GM12878 (cell line): ENCODE measurements at regions not wholly inside any gene's neighbourhood (a gene's known extent, or its start where the extent isn't known, plus 50 kb on each side); places are given as distances from the start of the nearest gene placed in this dataset.

Source experiments
- ATAC-seq: fragments of 200-7000 bp; cut with Tn5 transposase; 3 replicates; pipeline ENCODE4 v1.9.1; 2020; ENCODE audit warnings: mild to moderate bottlenecking, moderate library complexity
- BruUV-seq: library from RNA; stranded (reverse); fragments of 400-500 nt; replicated peaks from 2 replicates; lab custom pipeline; 2021; lab: Mats Ljungman, UMichigan
- CTCF ChIA-PET: fragments of 300-600 bp; sonication (Branson Sonifier 250); formaldehyde crosslinking; extraction: SDS; loops from one replicate; lab custom pipeline; 2021; ENCODE audit warnings: inconsistent platforms; lab: Yijun Ruan, JAX
- POLR2A ChIA-PET: fragments of 350-600 bp; formaldehyde crosslinking; extraction: SDS; loops from one replicate; lab custom pipeline; 2021; ENCODE audit warnings: inconsistent platforms; lab: Charles Lee
- RAD21 ChIA-PET: fragments of 300-600 bp; sonication (Branson Sonifier 250); formaldehyde crosslinking; loops from one replicate; lab custom pipeline; 2023; ENCODE audit warnings: antibody characterized with exemption; ENCODE audit not compliant: unreplicated experiment; lab: Charles Lee
- SMC1A ChIA-PET: fragments of 300-600 bp; sonication (Branson Sonifier 250); formaldehyde crosslinking; loops from one replicate; lab custom pipeline; 2023; ENCODE audit not compliant: unreplicated experiment, uncharacterized antibody; lab: Charles Lee
- DNase-seq: peaks from one replicate; pipeline ENCODE4 v3.0.0-alpha.2; 2011; ENCODE audit warnings: low read depth, low spot score
- FAIRE-seq: peaks from 3 replicates; lab custom pipeline; 2011; peaks lifted over from hg19 to GRCh38; lab: Jason Lieb, UNC
- H2AFZ ChIP-seq: 2 replicates; pipeline ENCODE4 v1.6.0; 2011; ENCODE audit warnings: low read depth, low read length, control low read depth; ENCODE audit not compliant: control insufficient read depth
- H3K27ac ChIP-seq: 2 replicates; pipeline ENCODE4 v1.5.1; 2011; ENCODE audit warnings: control low read depth; ENCODE audit not compliant: control insufficient read depth, insufficient read depth
- H3K27me3 ChIP-seq, 2 experiments: replicated peaks in 1 of 2; 2 replicates each; pipeline versions ENCODE4 v1.6.0 to v1.6.1; 2011; ENCODE audit warnings: low read length in 1 of 2; ENCODE audit not compliant: control insufficient read depth in 2 of 2, insufficient read depth in 2 of 2
- H3K36me3 ChIP-seq, 2 experiments: 2 replicates each; pipeline ENCODE4 v1.5.1; 2011; ENCODE audit warnings: low read length in 1 of 2; ENCODE audit not compliant: control insufficient read depth in 2 of 2, insufficient read depth in 2 of 2
- H3K4me1 ChIP-seq: 2 replicates; pipeline ENCODE4 v1.6.1; 2011; ENCODE audit warnings: mild to moderate bottlenecking, low read length, moderate library complexity, mixed read lengths; ENCODE audit not compliant: control insufficient read depth, insufficient read depth
- H3K4me2 ChIP-seq: 2 replicates; pipeline ENCODE4 v1.6.0; 2011; ENCODE audit warnings: control low read depth; ENCODE audit not compliant: control insufficient read depth, insufficient read depth
- H3K4me3 ChIP-seq: fragments of 200-600 bp; sonication (generic); 2 replicates; pipeline ENCODE4 v1.5.1; 2016
- H3K79me2 ChIP-seq: 2 replicates; pipeline ENCODE4 v1.6.0; 2011; ENCODE audit warnings: low read length; ENCODE audit not compliant: control insufficient read depth, insufficient read depth
- H3K9ac ChIP-seq: 2 replicates; pipeline ENCODE4 v1.8.0; 2011; ENCODE audit warnings: low read length, control low read depth, mixed read lengths; ENCODE audit not compliant: control insufficient read depth, insufficient read depth
- H3K9me3 ChIP-seq: replicated peaks from 3 replicates; pipeline ENCODE4 v1.5.1; 2011; ENCODE audit warnings: mild to moderate bottlenecking, low read length; ENCODE audit not compliant: control insufficient read depth, insufficient read depth
- H4K20me1 ChIP-seq: 2 replicates; pipeline ENCODE4 v1.6.0; 2011; ENCODE audit not compliant: control insufficient read depth, insufficient read depth
- ATF2 ChIP-seq: IDR thresholded peaks from 2 replicates; pipeline ENCODE4 v1.6.1; 2012; ENCODE audit warnings: low read length, inconsistent platforms
- CEBPZ ChIP-seq: fragments of 150-350 bp; IDR thresholded peaks from 2 replicates; pipeline ENCODE4 v1.6.1; 2016; ENCODE audit warnings: low read depth, low read length
- CUX1 ChIP-seq: IDR thresholded peaks from 2 replicates; pipeline ENCODE4 v1.6.1; 2012; ENCODE audit warnings: improper control_type of control experiment, low read depth, low read length; ENCODE audit not compliant: insufficient replicate concordance
- GABPA ChIP-seq: IDR thresholded peaks from 2 replicates; pipeline ENCODE4 v1.6.1; 2014; ENCODE audit warnings: antibody characterized with exemption, low read depth, mild to moderate bottlenecking, inconsistent platforms
- GATAD2B ChIP-seq: fragments of 450-650 bp; conservative IDR thresholded peaks from 2 replicates; pipeline ENCODE4 v1.6.1; 2017; ENCODE audit warnings: low read depth, mild to moderate bottlenecking, moderate library complexity
- RAD21 ChIP-seq: IDR thresholded peaks from 2 replicates; pipeline ENCODE4 v1.6.1; 2011; ENCODE audit warnings: mild to moderate bottlenecking, low read depth, low read length, moderate library complexity; ENCODE audit not compliant: insufficient read depth
- SMAD5 ChIP-seq: IDR thresholded peaks from 2 replicates; pipeline ENCODE4 v1.6.1; 2016; ENCODE audit warnings: antibody characterized with exemption, low read depth
- SUZ12 ChIP-seq: fragments of 200-600 bp; sonication (generic); IDR thresholded peaks from one replicate; pipeline ENCODE4 v1.6.1; 2018; ENCODE audit warnings: antibody characterized with exemption, mild to moderate bottlenecking; ENCODE audit not compliant: unreplicated experiment
- YY1 ChIP-seq: IDR thresholded peaks from 2 replicates; pipeline ENCODE4 v1.6.1; 2011; ENCODE audit warnings: low read depth, mild to moderate bottlenecking, low read length
- WGBS: methylation state at CpG from one replicate; pipeline ENCODE4 v1.1.6; 2016; ENCODE audit warnings: low lambda C conversion rate; ENCODE audit not compliant: insufficient replicate concordance, insufficient coverage; ENCODE audit errors: missing lambda C conversion rate; 5-methylcytosine and 5-hydroxymethylcytosine counted together
- in situ Hi-C: fragments of 300-500 bp; cut with MboI; formaldehyde crosslinking; loops from 9 replicates; pipeline ENCODE4 v1.14.3; 2018; ENCODE audit warnings: mixed read lengths
- intact Hi-C: fragments of 100-400 bp; cut with micrococcal nuclease; formaldehyde crosslinking; loops from one replicate; pipeline ENCODE4 v1.14.2; 2022; ENCODE audit not compliant: unreplicated experiment

GRCh38 chr2:853203-853870, 97.3 kb upstream of the SNTG2 start (continued):
- TF ChIP-seq CEBPZ, result no peak

- Histone ChIP-seq H3K36me3 (no peaks in the 10 kb centered on the region), H4K20me1 (no peaks in the 10 kb centered on the region), H3K27ac (no peak overlapping the region), H3K4me3 (no peak overlapping the region), H3K9me3 (no peaks in the 10 kb centered on the region; the same call in 2 of the 3 replicates), H3K4me2 (no peak overlapping the region), H3K9ac (no peak overlapping the region), H3K27me3 (no peaks in the 10 kb centered on the region), H3K79me2 (no peaks in the 10 kb centered on the region), H3K4me1 (no peaks in the 10 kb centered on the region), H2AFZ (no peak overlapping the region)
- RAD21 ChIA-PET, result no interaction called here
- ATAC-seq (no peak), FAIRE-seq (no peak), DNase-seq (no peak)
- CTCF ChIA-PET, result no interaction called here
- no TSS peak for BruUV-seq
- WGBS, result 27% methylated on average over 6 of the region's 6 CpGs
- SMC1A ChIA-PET, result no interaction called here
- intact Hi-C loops, result loop anchor here (5.0 kb wide), 2 partner anchors 140 to 695 kb away; no protein-coding TSS in a partner anchor
- in situ Hi-C loops, result loop anchor here (10.0 kb wide), 1 partner anchor 693 kb away; no protein-coding TSS in a partner anchor
- POLR2A ChIA-PET, result no interaction called here
- no peak for TF ChIP-seq RAD21
- no peak for TF ChIP-seq GABPA
- TF ChIP-seq SMAD5, result no peak
- TF ChIP-seq SUZ12, result no peak
- no peak for TF ChIP-seq ATF2
- TF ChIP-seq YY1, result no peak
- no peak for TF ChIP-seq CUX1
- TF ChIP-seq GATAD2B, result no peak
These were observed 98.5 kb upstream of the SNTG2 start for GRCh38 chr2:852168-852567.
